D721Med (cell line): ENCODE measurements at regions not wholly inside any gene's neighbourhood (a gene's known extent, or its start where the extent isn't known, plus 50 kb on each side); places are given as distances from the start of the nearest gene placed in this dataset.

ENCODE experiments used
- DNase-seq: peaks from one replicate; pipeline ENCODE4 v3.0.0; 2011; ENCODE audit warnings: low spot score; ENCODE audit not compliant: insufficient read length
- FAIRE-seq: peaks from 2 replicates; lab custom pipeline; 2011; peaks lifted over from hg19 to GRCh38; lab: Jason Lieb, UNC
- TF ChIP-seq, protein P1 (sequence below): IDR thresholded peaks from 2 replicates; pipeline ENCODE4 v1.5.1; 2012; ENCODE audit warnings: mild to moderate bottlenecking, control low read depth; ENCODE audit not compliant: insufficient read depth; ENCODE audit errors: missing control alignments

- DNase-seq (no peak), FAIRE-seq (no peak)
- TF ChIP-seq, protein P1, sequence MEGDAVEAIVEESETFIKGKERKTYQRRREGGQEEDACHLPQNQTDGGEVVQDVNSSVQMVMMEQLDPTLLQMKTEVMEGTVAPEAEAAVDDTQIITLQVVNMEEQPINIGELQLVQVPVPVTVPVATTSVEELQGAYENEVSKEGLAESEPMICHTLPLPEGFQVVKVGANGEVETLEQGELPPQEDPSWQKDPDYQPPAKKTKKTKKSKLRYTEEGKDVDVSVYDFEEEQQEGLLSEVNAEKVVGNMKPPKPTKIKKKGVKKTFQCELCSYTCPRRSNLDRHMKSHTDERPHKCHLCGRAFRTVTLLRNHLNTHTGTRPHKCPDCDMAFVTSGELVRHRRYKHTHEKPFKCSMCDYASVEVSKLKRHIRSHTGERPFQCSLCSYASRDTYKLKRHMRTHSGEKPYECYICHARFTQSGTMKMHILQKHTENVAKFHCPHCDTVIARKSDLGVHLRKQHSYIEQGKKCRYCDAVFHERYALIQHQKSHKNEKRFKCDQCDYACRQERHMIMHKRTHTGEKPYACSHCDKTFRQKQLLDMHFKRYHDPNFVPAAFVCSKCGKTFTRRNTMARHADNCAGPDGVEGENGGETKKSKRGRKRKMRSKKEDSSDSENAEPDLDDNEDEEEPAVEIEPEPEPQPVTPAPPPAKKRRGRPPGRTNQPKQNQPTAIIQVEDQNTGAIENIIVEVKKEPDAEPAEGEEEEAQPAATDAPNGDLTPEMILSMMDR, result no peak
Measured at GRCh38 chr19:29326849-29327840, 114.2 kb upstream of the UQCRFS1 start.

DNA sequence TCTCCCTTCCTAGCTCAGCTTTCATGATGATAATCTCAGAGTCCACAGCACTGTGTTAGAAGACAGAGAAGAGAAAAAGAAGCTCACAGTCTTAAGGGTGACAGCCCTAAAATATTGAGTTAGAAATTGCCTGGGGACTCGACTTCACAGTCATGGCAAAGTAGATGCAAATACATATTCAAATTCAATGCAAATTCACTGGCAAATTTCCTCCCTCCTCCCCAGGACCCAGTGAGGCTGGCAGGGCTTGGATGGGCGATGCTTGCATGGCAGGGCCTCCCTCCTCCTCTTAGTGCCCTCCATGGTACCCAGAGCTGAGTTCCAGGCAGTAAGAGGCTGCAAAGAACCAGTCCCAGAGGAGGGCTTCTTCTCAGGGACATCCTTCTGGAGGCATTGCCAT, 115.6 kb upstream of the UQCRFS1 start:
- FAIRE-seq (no peak), DNase-seq (no peak)
- TF ChIP-seq, protein P1, result no peak

- no peak for DNase-seq
- no peak for FAIRE-seq
- TF ChIP-seq, protein P1, result no peak
Measured at GRCh38 chr19:29329460-29330134, 116.6 kb upstream of the UQCRFS1 start.

DNA sequence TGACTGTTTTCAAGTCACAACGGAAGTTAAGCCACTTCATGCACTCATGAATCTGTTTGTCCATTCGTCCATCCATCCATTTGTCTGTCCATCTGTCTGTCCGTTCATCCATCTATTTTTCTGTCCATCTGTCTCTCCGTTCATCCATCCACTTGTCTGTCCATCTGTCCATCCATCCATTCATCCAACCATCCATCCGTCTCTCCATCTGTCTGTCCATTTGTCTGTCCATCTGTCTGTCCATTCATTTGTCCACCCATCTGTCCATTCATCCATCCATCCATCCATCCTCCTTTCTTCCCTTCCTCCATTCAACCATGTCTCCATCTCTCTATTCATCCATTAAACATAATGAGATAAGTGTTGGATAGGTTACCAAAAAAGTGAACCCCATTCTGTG, 123.5 kb upstream of the UQCRFS1 start:
- FAIRE-seq (no peak), DNase-seq (no peak)
- TF ChIP-seq, protein P1, result no peak

- no peak for FAIRE-seq
- TF ChIP-seq, protein P1, result no peak
- DNase-seq, result no peak
Measured at GRCh38 chr19:29337029-29337428, 124.1 kb upstream of the UQCRFS1 start.

GRCh38 chr19:29338480-29338879, 125.5 kb upstream of the UQCRFS1 start:
- no peak for FAIRE-seq
- no peak for DNase-seq
- TF ChIP-seq, protein P1, result no peak
